ENCODE measurements at regions not wholly inside any gene's neighbourhood (a gene's known extent, or its start where the extent isn't known, plus 50 kb on each side); places are given as distances from the start of the nearest gene placed in this dataset.

- H3K36me3 ChIP-seq (ENCODE audit: insufficient read depth, low read length): no peaks in the 10 kb centered on the region
- H3K4me3 ChIP-seq (ENCODE audit: low read depth, low read length, poor library complexity, severe bottlenecking): no peak overlapping the region
- H4K20me1 ChIP-seq (ENCODE audit: insufficient read depth, low read length): no peaks in the 10 kb centered on the region
- H3F3A ChIP-seq (ENCODE audit: insufficient read depth, low read length): no peaks in the 10 kb centered on the region
- no peaks in the 10 kb centered on the region for H3K79me2 ChIP-seq (ENCODE audit: insufficient read depth, low read length)
- H3K4me1 ChIP-seq (ENCODE audit: insufficient read depth, low read length, severe bottlenecking): no peaks in the 10 kb centered on the region
- no peaks in the 10 kb centered on the region for H3K27me3 ChIP-seq (ENCODE audit: insufficient read depth, low read length)
- H3K9me2 ChIP-seq (ENCODE audit: low read depth, low read length): no peaks in the 10 kb centered on the region
- no peak for TF ChIP-seq CTCF (IDR thresholded peaks at IDR 0.05; ENCODE audit: low read length)
- no peak for TF ChIP-seq EZH2 (IDR thresholded peaks at IDR 0.05; ENCODE audit: borderline replicate concordance, low read length)
- no peak overlapping the region for H2AFZ ChIP-seq (ENCODE audit: low read length)
- H3K4me2 ChIP-seq (ENCODE audit: low read length): no peak overlapping the region
- H3K27ac ChIP-seq (ENCODE audit: low read depth, low read length, poor library complexity, severe bottlenecking): no peak overlapping the region
- H3K9ac ChIP-seq (ENCODE audit: low read length): no peak overlapping the region
- H3K9me3 ChIP-seq (ENCODE audit: low read length): no peaks in the 10 kb centered on the region
Measured at GRCh38 chr4:158458271-158458895, 63.3 kb upstream of the RXFP1 start.

- Histone ChIP-seq H4K20me1 (ENCODE audit: insufficient read depth, low read length) (no peaks in the 10 kb centered on the region), H3K9me2 (ENCODE audit: low read depth, low read length) (no peaks in the 10 kb centered on the region), H3K27ac (ENCODE audit: low read depth, low read length, poor library complexity, severe bottlenecking) (no peak overlapping the region), H3K36me3 (ENCODE audit: insufficient read depth, low read length) (no peaks in the 10 kb centered on the region), H3K9ac (ENCODE audit: low read length) (no peak overlapping the region), H2AFZ (ENCODE audit: low read length) (no peak overlapping the region), H3K4me3 (ENCODE audit: low read depth, low read length, poor library complexity, severe bottlenecking) (no peak overlapping the region), H3F3A (ENCODE audit: insufficient read depth, low read length) (no peaks in the 10 kb centered on the region), H3K4me2 (ENCODE audit: low read length) (no peak overlapping the region), H3K79me2 (ENCODE audit: insufficient read depth, low read length) (no peaks in the 10 kb centered on the region), H3K27me3 (ENCODE audit: insufficient read depth, low read length) (no peaks in the 10 kb centered on the region), H3K9me3 (ENCODE audit: low read length) (no peaks in the 10 kb centered on the region), H3K4me1 (ENCODE audit: insufficient read depth, low read length, severe bottlenecking) (no peaks in the 10 kb centered on the region)
- TF ChIP-seq CTCF (IDR thresholded peaks at IDR 0.05; ENCODE audit: low read length) (no peak), EZH2 (IDR thresholded peaks at IDR 0.05; ENCODE audit: borderline replicate concordance, low read length) (no peak)
Measured at GRCh38 chr4:158459085-158459820, 62.4 kb upstream of the RXFP1 start.

GRCh38 chr4:158461336-158461735 lies 60.3 kb upstream of the RXFP1 start:
- no peaks in the 10 kb centered on the region for H3K9me2 ChIP-seq (ENCODE audit: low read depth, low read length)
- no peak overlapping the region for H2AFZ ChIP-seq (ENCODE audit: low read length)
- H3F3A ChIP-seq (ENCODE audit: insufficient read depth, low read length): no peaks in the 10 kb centered on the region

More at GRCh38 chr4:158461336-158461735, 60.3 kb upstream of the RXFP1 start:
- H3K36me3 ChIP-seq (ENCODE audit: insufficient read depth, low read length): no peaks in the 10 kb centered on the region
- TF ChIP-seq EZH2 (IDR thresholded peaks at IDR 0.05; ENCODE audit: borderline replicate concordance, low read length) (no peak), CTCF (IDR thresholded peaks at IDR 0.05; ENCODE audit: low read length) (no peak)
- no peak overlapping the region for H3K4me3 ChIP-seq (ENCODE audit: low read depth, low read length, poor library complexity, severe bottlenecking)
- H3K9ac ChIP-seq (ENCODE audit: low read length): no peak overlapping the region
- no peak overlapping the region for H3K27ac ChIP-seq (ENCODE audit: low read depth, low read length, poor library complexity, severe bottlenecking)
- H3K4me1 ChIP-seq (ENCODE audit: insufficient read depth, low read length, severe bottlenecking): no peaks in the 10 kb centered on the region
- no peak overlapping the region for H3K4me2 ChIP-seq (ENCODE audit: low read length)
- H3K79me2 ChIP-seq (ENCODE audit: insufficient read depth, low read length): no peaks in the 10 kb centered on the region
- H4K20me1 ChIP-seq (ENCODE audit: insufficient read depth, low read length): no peaks in the 10 kb centered on the region
- H3K9me3 ChIP-seq (ENCODE audit: low read length): no peaks in the 10 kb centered on the region
- no peaks in the 10 kb centered on the region for H3K27me3 ChIP-seq (ENCODE audit: insufficient read depth, low read length)
